Lower lobe of right lung (tissue), 2 donors: ENCODE measurements at regions not wholly inside any gene's neighbourhood (a gene's known extent, or its start where the extent isn't known, plus 50 kb on each side); places are given as distances from the start of the nearest gene placed in this dataset.

Source experiments
- ATAC-seq, 2 donors: fragments of 200-7000 bp; cut with Tn5 transposase; one replicate each; pipeline ENCODE4 v1.9.1; 2020 to 2022; ENCODE audit warnings: mild to moderate bottlenecking in 2 of 2, moderate library complexity in 2 of 2
- DNase-seq: peaks from one replicate; pipeline ENCODE4 v3.0.0-alpha.2; 2020
- H3K27ac ChIP-seq: fragments of 200-600 bp; one replicate; pipeline ENCODE4 v1.8.0; 2022
- H3K27me3 ChIP-seq: fragments of 200-600 bp; one replicate; pipeline ENCODE4 v1.8.0; 2022; ENCODE audit warnings: low read depth
- H3K36me3 ChIP-seq: fragments of 200-600 bp; one replicate; pipeline ENCODE4 v1.8.0; 2022; ENCODE audit warnings: mild to moderate bottlenecking
- H3K4me1 ChIP-seq: fragments of 200-600 bp; one replicate; pipeline ENCODE4 v1.8.0; 2022
- H3K4me3 ChIP-seq: fragments of 200-600 bp; one replicate; pipeline ENCODE4 v1.8.0; 2022; ENCODE audit warnings: mild to moderate bottlenecking
- H3K9me3 ChIP-seq: fragments of 200-600 bp; one replicate; pipeline ENCODE4 v1.8.0; 2022
- intact Hi-C: fragments of 100-400 bp; cut with DNase I; formaldehyde crosslinking; loops from one replicate; pipeline ENCODE4 v1.11.0; 2022
- TF ChIP-seq, protein P1 (sequence below): fragments of 200-600 bp; IDR thresholded peaks from one replicate; pipeline ENCODE4 v1.8.0; 2022; ENCODE audit warnings: antibody characterized with exemption, mild to moderate bottlenecking
- donor health status: DM: no; HTN: yes; CAD: no; lungs with severe emphysema.

DNA sequence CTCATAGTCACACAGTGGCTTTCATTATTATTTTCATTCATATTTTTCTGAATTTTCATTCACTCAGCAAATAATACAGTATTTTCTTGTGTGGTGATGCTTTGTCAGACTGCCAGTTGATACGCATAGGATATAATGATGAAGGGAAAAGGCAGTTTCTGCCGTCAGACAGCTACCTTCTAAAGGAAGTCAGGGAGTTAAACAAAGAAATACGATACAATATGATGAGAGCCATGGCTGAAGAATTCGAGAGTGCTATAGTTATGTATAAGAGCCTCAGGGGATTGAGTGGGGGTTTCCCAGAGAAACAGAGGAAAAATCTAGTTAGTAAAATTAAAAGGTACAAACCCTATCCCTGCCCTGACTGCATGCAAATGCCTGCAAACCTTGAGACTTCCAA is 479.1 kb downstream of the OLFM4 start:
- no peaks in the 10 kb centered on the region for H3K9me3 ChIP-seq
- no peak for ATAC-seq
- DNase-seq = no peak
- intact Hi-C loops = no loop called here
- no peak overlapping the region for H3K4me3 ChIP-seq
- no peaks in the 10 kb centered on the region for H3K4me1 ChIP-seq
- H3K36me3 ChIP-seq = no peaks in the 10 kb centered on the region
- H3K27me3 ChIP-seq = no peaks in the 10 kb centered on the region
- no peak overlapping the region for H3K27ac ChIP-seq
- TF ChIP-seq, protein P1, sequence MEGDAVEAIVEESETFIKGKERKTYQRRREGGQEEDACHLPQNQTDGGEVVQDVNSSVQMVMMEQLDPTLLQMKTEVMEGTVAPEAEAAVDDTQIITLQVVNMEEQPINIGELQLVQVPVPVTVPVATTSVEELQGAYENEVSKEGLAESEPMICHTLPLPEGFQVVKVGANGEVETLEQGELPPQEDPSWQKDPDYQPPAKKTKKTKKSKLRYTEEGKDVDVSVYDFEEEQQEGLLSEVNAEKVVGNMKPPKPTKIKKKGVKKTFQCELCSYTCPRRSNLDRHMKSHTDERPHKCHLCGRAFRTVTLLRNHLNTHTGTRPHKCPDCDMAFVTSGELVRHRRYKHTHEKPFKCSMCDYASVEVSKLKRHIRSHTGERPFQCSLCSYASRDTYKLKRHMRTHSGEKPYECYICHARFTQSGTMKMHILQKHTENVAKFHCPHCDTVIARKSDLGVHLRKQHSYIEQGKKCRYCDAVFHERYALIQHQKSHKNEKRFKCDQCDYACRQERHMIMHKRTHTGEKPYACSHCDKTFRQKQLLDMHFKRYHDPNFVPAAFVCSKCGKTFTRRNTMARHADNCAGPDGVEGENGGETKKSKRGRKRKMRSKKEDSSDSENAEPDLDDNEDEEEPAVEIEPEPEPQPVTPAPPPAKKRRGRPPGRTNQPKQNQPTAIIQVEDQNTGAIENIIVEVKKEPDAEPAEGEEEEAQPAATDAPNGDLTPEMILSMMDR = no peak

DNA sequence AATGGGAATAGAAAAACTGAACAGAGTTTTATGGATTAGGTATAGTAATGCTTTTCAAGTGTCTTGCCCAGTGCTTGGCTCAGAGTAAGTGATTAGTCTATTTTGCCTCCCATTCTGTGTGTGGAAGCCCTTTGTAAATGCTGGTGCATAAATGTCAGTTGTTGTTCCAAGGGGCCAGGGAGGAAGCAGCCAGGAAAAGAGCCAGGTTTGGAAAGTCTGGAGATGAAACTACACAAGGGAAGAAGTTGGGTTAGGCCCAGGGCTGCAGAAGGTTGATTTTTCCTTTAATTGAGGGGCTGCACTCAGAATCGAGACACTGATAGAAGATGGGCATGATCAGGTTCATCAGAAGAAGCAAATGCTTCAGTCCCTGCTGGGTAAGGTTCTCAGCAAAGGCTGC is 484.0 kb downstream of the OLFM4 start:
- no peaks in the 10 kb centered on the region for H3K27me3 ChIP-seq
- no peaks in the 10 kb centered on the region for H3K4me1 ChIP-seq
- no peaks in the 10 kb centered on the region for H3K9me3 ChIP-seq
- no peaks in the 10 kb centered on the region for H3K36me3 ChIP-seq
- no peak overlapping the region for H3K4me3 ChIP-seq
- no peak overlapping the region for H3K27ac ChIP-seq
- no peak for DNase-seq
- TF ChIP-seq, protein P1 = no peak
- no peak for ATAC-seq
- intact Hi-C loops = no loop called here

DNA sequence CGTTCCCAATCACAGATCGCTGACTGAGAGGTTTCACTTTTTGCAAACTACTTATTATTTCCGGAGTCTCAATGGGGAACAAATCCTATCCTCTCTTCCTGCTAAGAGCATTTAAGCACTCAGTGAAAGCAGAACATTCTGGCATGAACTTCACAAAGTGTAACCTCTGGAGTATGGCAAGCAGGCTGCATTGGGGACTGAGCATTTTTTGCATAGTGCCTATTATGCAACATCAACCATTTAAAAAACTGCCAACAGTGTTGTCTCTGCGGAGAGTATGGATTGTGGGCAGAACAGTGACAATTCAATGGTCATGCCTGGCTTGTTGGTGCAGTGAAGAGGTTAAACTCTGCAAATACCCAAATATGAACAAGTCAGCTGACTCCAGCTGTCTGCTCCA is 484.6 kb downstream of the OLFM4 start:
- no peak for DNase-seq
- no peaks in the 10 kb centered on the region for H3K4me1 ChIP-seq
- ATAC-seq = no peak
- no peaks in the 10 kb centered on the region for H3K36me3 ChIP-seq
- TF ChIP-seq, protein P1 = no peak
- intact Hi-C loops = no loop called here
- H3K27me3 ChIP-seq = no peaks in the 10 kb centered on the region
- H3K4me3 ChIP-seq = no peak overlapping the region
- no peaks in the 10 kb centered on the region for H3K9me3 ChIP-seq
- H3K27ac ChIP-seq = no peak overlapping the region

DNA sequence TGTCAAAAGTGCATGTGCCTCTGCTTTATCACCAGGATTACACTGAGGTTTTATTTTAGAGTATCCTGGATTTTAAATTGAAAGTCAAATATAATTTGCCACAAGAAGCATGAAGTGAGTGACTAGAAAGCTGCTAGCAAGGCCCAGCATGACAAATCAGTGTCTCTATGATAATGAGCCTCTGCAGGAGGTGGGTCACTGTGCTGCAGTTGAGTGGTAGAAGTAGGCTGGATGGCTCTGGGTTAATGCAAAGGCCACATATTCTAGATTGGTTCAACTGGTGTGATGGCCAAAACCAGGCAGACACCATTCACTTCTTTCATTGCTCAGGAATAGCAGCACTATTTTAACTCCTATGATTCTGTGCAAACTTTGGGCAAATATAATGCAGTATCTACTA is 491.5 kb downstream of the OLFM4 start:
- TF ChIP-seq, protein P1 = no peak
- no peak for ATAC-seq

DNA sequence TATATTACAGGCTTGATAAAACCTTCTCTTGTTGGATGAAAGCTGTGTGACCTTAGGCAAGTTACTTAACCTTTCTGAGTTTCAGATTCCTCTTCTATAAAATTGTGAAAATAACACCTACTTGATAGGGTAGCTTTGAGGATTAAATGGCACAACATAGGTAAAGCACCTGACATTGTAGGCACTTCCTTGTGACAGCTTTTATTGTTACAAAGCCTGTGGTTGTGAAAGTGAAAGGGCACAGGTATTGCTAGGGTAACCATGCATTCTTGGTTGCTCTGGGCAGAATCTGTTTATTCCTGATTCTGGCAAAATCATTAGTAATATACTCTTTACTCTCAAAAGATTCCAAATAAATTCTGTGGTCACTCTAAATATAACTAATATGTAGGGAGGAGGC is 493.4 kb downstream of the OLFM4 start:
- DNase-seq = no peak
- H3K27ac ChIP-seq = no peak overlapping the region
- H3K36me3 ChIP-seq = no peaks in the 10 kb centered on the region
- intact Hi-C loops = no loop called here
- H3K4me3 ChIP-seq = no peak overlapping the region
- H3K27me3 ChIP-seq = no peaks in the 10 kb centered on the region
- H3K9me3 ChIP-seq = no peaks in the 10 kb centered on the region
- no peak for ATAC-seq
- H3K4me1 ChIP-seq = no peaks in the 10 kb centered on the region
- TF ChIP-seq, protein P1 = no peak

More for the DNA sequence above, 491.5 kb downstream of the OLFM4 start:
- Histone ChIP-seq H3K36me3 (no peaks in the 10 kb centered on the region), H3K9me3 (no peaks in the 10 kb centered on the region), H3K4me3 (no peak overlapping the region), H3K4me1 (no peaks in the 10 kb centered on the region), H3K27me3 (no peaks in the 10 kb centered on the region), H3K27ac (no peak overlapping the region)
- no peak for DNase-seq
- intact Hi-C loops = no loop called here

DNA sequence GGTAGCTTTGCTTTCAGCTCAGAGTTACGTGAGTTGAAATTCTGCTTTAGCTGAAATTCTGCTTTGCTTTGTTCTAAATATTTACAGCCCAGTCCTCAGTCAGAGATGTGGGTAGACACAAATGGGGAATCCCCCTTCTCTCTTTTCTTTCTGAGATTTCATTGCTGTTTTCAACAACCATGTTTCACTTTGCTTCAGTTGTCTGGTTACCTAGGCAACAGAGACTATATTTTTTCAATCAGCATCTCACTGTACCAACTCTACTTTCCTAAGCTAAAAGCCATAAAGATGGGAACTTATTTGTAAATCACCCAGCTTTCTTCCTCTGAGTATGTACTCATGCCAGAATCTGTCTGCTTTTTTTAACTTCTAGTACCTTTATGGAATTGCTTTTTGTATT is 509.0 kb downstream of the OLFM4 start:
- Histone ChIP-seq H3K9me3 (no peaks in the 10 kb centered on the region), H3K27me3 (no peaks in the 10 kb centered on the region), H3K4me3 (no peak overlapping the region), H3K27ac (no peak overlapping the region), H3K36me3 (no peaks in the 10 kb centered on the region), H3K4me1 (no peaks in the 10 kb centered on the region)
- TF ChIP-seq, protein P1 = no peak
- intact Hi-C loops = no loop called here
- ATAC-seq = no peak
- DNase-seq = no peak
